Adipose tissue (tissue), 3 donors: ENCODE measurements at regions not wholly inside any gene's neighbourhood (a gene's known extent, or its start where the extent isn't known, plus 50 kb on each side); places are given as distances from the start of the nearest gene placed in this dataset.
"Not testable (repeated sequence)": the region's sequence is repeated elsewhere in the genome, so short reads cannot be mapped to it uniquely, and the experiment has no call there.

Experiments used
- H3K27ac ChIP-seq: one replicate; pipeline ENCODE4 v1.5.1; 2013; ENCODE audit warnings: low read depth, low read length
- WGBS, 3 donors: extraction: QIAGEN DNeasy Blood & Tissue Kit; methylation state at CpG; one replicate each; pipeline ENCODE4 v1.1.7; 2013; 5-methylcytosine and 5-hydroxymethylcytosine counted together
- donor health status: healthy with polysubstance abuse.
- donor health status: Bipolar disorder and iron deficiency.
- donor health status: healthy.

DNA sequence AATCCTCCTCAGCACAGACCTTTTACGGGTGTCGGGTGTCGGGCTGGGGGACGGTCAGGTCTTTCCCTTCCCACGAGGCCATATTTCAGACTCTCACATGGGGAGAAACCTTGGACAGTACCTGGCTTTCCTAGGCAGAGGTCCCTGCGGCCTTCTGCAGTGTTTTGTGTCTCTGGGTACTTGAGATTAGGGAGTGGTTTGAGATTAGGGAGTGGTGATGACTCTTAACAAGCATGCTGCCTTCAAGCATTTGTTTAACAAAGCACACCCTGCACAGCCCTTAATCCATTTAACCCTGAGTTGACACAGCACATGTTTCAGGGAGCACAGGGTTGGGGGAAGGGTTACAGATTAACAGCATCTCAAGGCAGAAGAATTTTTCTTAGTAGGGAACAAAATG lies 113.0 kb upstream of the ZNF92 start:
- H3K27ac ChIP-seq, result not testable (repeated sequence)
- WGBS, 3 donors, result 23 to 37% (median 33%) methylated on average over 1 to 6 of the region's 6 CpGs

DNA sequence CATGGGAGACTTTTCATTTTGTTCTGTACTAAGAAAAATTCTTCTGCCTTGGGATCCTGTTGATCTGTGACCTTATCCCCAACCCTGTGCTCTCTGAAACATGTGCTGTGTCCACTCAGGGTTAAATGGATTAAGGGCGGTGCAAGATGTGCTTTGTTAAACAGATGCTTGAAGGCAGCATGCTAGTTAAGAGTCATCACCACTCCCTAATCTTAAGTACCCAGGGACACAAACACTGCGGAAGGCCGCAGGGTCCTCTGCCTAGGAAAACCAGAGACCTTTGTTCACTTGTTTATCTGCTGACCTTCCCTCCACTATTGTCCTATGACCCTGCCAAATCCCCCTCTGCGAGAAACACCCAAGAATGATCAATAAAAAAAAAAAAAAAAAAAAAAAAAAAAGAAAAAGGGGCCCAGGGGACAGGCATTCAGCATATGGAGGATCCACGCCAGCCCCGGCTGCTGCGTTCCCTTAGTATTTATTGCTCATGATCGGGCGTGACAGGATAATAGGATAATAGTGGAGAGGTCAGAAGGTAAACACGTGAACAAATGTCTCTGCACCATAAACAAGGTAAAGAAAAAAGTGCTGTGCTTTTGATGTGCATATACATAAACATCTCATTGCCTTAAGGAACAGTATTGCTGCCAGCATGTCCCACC lies 113.7 kb upstream of the ZNF92 start:
- not testable (repeated sequence) for H3K27ac ChIP-seq
- WGBS, 3 donors, result 22 to 63% (median 29%) methylated on average over 5 to 8 of the region's 10 CpGs

DNA sequence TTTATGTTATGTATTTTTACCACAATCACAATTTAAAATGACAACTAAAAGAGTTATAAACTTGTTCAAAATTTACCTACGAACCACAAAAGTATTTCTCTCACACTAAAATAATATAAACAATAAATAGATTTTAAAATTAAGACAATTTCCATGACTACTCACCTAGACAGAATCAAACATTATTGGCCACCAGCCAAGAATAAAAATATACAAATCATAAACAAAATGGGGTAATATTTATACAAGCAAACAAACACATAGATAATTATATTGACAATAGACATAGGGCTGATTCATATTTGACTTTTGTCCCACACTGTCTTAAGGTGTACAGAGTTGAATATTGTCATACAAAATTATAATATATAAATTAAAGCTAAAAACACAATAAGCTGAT lies 119.6 kb upstream of the ZNF92 start:
- no peak overlapping the region for H3K27ac ChIP-seq
- 84 to 95% (median 86%) methylated on average over 1 of the region's 1 CpG for WGBS, 3 donors

DNA sequence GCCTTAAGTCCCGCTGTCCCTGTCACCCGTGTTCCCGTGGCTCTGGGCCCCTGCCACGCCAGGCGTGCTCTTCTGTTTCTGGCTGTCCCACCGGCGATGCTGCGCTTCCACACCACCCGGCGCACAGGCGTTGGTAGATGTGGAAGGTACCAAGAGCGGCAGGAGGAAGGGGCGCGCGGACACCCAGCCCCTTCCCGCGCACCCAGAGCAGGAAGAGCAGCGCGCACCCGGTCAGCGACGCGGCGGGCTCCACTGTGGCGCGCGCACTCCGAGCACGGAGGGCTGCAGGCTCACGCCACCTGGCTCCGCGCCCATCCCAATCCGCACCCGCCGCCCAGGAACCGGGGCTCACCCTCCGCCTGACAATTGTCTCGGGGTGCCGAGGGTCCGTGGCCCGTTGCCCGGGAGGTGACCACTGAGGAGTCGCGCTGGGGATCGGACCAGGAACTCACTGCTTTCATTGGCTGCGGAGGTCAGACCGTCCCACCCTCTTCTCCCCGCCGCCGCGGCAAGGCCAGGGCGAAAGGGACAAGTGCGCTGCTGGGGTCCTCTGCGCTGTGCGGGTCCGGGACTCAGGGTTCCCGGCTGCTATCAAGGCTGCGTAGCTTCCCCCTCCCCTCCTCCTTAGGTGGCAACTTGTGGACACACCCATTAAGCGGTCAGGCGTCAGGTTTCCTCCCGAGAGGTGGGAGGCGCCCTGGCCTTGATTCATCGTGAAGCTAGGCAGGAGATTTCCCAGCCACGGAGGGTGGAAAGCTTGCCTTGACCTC lies 121.6 kb upstream of the ZNF92 start:
- H3K27ac ChIP-seq, result no peak overlapping the region
- WGBS, 3 donors, result 1% methylated on average over 59 to 64 of the region's 64 CpGs

DNA sequence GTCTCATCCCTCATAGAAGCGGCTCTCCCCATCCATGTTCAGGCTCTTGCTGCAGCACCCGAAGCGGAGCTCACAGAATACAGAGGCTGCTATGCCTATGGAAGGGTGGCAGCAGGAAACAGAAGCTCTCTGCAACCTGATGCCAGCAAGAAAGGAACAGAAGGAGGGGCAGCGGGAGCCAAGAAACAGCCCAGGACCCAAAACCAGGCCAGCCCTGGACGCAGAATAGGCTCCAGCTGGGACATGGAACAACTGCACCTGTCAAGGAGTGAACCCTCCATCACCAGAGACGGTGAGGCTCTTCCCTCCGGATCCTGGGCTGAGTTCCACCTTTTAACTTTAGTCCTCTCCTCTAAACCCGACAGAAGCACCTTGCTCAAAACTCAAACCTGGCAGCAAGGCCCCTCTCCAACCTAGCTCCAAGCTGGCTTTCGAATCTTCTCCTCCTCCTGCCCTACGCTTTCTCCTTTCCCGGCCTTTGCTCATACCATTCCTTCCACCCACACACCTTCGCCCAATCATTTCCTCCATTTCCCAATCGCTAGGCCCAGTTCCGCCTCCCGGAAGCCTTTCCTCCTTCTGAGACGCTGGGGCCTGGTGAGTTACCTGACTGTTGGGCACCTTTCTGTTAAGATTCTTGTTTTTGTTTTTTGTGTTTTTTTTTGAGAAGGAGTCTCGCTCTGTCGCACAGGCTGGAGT lies 122.8 kb upstream of the ZNF92 start:
- H3K27ac ChIP-seq, result no peak overlapping the region
- 88 to 94% (median 92%) methylated on average over 18 of the region's 18 CpGs for WGBS, 3 donors

DNA sequence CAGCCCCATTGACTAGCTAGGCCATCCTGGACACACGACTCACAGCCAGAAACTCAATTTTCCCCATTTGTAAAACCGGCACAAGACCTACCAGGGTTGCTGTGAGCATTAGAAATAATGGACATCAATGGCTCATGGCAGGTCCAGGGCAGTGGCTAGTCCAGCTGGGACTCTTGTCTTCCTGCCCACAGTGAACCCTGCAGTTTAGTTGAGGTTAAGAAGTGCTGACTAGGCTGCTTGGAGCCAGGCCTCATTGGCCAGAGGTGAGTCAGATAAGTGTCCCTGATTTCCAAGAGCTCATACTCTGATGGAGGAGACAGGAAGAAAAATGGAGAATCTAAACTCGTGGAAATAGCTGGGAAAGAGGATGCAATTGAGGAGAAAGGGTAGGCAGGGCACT lies 123.4 kb upstream of the ZNF92 start:
- WGBS, 3 donors, result 70 to 80% (median 75%) methylated on average over 3 of the region's 3 CpGs
- H3K27ac ChIP-seq, result no peak overlapping the region

DNA sequence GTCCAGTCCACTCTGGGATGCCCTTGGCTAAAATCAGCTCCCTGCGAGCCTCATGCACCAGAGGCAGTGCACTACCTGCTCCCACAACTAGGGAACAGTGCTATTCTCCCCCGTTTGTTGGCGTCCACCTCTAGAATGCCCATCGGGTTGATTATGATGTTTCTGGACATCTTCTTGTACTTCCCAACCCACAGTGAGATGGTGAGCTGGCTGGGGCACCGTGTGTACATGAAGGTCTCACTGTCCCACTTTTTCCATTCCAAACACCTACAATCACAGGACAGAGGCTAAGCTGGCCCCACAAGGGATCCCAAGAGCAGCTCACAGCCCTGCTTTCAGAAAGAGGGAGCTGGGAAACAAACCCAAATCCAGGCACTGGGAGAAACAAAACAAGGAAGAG lies 126.2 kb upstream of the ZNF92 start:
- WGBS, 3 donors, result 90 to 92% (median 91%) methylated on average over 5 of the region's 5 CpGs
- no peak overlapping the region for H3K27ac ChIP-seq

DNA sequence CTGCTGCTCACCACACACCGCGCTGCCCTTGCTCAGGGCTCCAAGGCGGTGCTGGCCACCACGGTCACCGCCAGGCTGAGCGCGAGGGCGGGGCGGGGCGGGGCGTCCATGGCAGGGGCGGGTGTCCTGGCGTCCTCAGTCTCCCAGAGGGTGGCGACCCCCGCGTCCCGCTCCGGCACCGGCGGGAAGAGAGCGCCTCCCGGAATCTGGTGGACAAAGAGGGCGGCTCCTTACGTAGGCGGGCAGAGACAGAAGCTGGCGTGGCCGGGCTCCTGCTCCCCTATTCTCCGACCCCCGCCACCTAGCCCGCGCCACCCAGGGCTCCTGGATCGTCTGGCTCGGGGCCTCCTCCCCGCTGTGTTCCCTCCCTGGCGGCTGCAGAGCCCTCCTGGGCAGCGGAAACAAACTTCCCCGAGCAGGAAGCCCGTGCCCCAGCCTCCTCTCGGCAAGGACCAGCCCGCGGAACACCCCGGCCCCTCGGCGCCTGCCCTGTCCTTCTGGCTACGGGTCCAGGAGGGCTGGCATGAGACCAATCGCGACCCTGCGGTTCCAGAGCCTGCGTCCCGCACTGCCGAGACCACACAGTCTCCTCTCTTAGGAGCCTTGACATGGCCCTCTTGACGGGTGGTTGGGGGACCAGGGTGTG lies 133.8 kb upstream of the ZNF92 start:
- no peak overlapping the region for H3K27ac ChIP-seq
- 2% methylated on average over 32 to 52 of the region's 52 CpGs for WGBS, 3 donors

DNA sequence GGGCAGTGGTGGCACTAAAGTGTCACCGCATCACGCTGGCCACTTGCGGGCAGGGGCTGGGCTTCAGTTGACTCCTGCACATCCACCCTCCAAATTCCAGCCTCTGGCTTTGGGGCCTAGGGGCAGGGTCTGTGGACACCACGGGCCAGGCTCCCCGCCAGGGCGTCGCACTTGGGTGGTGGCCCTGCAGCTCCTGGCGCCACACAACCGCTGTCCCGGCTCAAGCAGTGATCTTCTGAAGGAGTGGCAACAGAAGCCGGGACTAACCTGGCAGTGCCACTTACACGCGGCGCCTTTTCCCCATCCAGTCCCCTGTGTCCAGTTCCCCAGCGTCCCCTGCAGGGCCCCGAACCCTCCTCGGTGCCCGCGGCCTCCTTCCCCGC lies 134.3 kb upstream of the ZNF92 start:
- 43 to 50% (median 48%) methylated on average over 20 of the region's 20 CpGs for WGBS, 3 donors

DNA sequence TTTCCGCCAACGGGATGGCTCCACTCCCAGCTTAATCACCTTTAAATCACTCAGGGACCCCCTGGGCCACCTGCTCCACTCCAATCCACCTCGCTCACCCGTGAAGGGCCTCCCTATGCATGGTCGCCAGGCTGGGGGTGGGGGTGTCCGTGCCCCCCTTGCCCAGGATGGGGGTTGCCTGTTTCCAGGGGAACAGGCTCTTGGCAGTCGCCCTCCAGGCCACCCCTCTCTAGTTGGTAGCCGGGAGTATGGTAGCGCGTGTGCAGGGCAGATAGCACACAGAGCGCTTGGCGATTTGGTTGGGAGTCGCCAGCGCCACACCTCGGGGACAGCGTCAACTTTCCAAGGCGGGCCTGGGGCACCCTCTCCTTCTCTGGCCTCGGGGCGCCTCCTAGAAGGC lies 134.9 kb upstream of the ZNF92 start:
- H3K27ac ChIP-seq, result no peak overlapping the region
- WGBS, 3 donors, result 94 to 97% (median 94%) methylated on average over 19 of the region's 19 CpGs

More for the DNA sequence above, 134.3 kb upstream of the ZNF92 start:
- no peak overlapping the region for H3K27ac ChIP-seq

DNA sequence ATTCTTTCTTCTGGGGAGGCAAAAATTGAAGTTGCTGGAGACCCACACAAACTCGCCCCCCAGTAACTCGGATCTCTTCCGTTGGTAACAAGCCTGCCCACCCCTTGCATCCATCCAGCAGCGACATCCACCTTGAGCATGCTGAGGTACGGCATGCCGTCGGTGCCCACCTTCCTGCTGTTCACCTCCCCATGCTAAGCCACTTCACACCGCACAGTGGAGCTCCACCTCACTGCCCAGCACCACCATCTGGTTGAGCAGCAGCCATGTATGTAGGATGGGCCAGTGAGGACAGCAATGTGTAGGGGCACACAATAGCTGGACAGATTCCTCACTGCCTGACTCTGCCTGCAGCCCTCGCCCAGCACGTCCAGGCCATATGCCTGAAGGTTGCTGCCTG lies 138.1 kb upstream of the ZNF92 start:
- 75 to 90% (median 86%) methylated on average over 10 of the region's 10 CpGs for WGBS, 3 donors

DNA sequence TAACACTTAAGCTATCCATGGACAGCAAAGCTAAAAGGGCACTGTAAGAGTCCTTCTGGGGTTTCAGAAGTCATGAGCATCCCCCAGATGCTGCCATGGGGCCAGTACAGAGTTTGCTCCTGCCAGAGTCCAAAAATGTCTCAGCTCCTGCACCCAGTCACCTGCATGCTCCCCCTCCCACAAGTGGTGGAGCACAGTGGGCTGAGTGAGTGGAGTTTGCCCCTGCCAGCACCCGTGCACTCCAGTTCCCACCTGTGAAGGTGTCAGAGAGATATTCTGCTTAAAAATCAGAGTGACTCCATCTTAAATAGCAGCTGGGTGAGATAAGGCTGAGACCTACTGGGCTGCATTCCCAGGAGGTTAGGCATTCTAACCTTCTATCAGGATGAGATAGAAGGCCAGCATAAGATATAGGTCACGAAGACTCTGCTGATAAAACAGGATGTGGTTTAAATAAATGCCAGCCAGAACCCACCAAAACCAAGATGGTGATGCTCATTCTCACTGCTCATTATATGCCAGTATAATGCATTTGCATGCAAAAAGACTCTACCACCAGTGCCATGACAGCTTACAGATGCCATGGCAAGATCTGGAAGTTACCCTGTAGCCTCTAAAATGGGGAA lies 140.1 kb upstream of the ZNF92 start:
- 29 to 56% (median 34%) methylated on average over 2 of the region's 2 CpGs for WGBS, 3 donors
- H3K27ac ChIP-seq, result no peak overlapping the region

More for the DNA sequence above, 138.1 kb upstream of the ZNF92 start:
- H3K27ac ChIP-seq, result no peak overlapping the region

DNA sequence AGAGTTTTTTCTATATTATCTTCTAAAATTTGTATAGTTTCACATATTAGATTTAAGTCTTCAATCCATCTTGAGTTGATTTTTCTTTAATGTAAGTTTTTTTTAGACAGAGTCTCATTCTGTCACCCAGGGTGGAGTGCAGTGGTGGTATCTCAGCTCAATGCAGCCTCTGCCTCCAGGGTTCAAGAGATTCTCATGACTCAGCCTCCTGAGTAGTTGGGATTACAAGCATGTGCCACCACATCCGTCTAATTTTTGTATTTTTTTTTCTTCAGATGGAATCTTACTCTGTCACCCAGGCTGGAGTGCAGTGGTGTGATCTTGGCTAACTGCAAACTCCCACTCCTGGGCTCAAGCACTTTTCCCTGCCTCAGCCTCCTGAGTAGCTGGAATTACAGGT lies 143.4 kb upstream of the ZNF92 start:
- H3K27ac ChIP-seq, result no peak overlapping the region
- 76 to 85% (median 85%) methylated on average over 1 of the region's 1 CpG for WGBS, 3 donors

DNA sequence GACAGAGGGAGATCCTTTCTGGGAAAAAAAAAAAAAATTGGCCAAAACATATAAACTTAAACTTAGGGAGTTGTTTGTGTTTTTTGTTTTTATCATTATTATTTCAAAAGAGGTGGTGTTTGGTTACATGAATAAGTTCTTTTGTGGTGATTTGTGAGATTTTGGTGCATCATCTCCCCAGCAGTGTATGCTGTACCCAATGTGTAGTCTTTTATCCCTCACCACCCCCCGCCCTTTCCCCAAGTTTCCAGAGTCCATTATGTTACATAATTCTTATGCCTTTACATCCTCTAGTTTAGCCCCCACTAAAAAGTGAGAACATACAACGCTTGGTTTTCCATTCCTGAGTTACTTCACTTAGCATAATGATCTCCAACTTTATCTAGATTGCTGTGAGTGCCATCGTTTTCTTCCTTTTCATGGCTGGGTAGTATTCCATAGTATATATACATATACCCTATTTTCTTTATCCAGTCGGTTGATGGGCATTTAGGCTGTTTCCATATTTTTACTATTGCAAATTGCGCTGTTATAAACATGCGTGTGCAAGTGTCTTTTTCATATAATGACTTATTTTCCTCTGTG lies 148.1 kb upstream of the ZNF92 start:
- no peak overlapping the region for H3K27ac ChIP-seq
- 92 to 96% (median 94%) methylated on average over 6 of the region's 6 CpGs for WGBS, 3 donors

DNA sequence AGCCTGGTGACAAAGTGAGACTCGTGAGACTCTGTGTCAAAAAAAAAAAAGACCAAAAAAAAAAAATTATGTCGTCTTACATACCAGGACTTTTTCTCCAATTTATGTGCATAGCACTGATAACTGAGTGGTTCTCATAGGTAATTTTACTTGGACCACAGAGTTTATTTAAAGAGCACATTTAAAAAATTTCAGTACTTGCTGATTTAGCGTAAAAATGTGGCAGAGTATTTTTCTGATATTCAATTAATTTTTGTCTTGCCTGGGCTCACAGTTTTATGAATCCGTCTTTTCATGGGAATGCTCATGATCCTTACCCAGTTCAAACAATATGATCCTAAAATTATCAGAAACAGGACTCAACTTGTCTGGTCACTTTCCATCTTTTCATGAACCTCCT lies 151.0 kb upstream of the ZNF92 start:
- 79 to 93% (median 84%) methylated on average over 4 of the region's 4 CpGs for WGBS, 3 donors
- H3K27ac ChIP-seq, result no peak overlapping the region

DNA sequence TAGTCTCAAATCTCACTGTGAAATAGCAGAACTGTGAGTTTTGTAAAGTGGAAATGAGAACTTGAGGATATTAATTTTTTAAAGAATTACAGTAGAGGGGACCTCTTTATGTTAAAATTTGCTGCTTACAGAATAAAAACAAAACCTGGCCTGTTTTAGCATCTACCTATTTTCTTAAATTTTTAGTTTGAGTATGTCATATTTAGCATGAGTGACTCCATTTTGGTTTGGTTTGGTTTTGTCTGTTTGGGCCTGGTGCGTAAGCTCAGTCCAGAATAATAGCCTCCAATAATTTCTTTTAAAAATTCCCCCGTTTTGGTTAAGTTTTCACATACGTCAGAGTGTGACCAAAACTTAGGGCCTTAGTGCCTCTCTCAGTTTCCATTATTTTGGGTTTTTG lies 152.0 kb upstream of the ZNF92 start:
- 81 to 94% (median 88%) methylated on average over 3 of the region's 3 CpGs for WGBS, 3 donors
- H3K27ac ChIP-seq, result no peak overlapping the region

DNA sequence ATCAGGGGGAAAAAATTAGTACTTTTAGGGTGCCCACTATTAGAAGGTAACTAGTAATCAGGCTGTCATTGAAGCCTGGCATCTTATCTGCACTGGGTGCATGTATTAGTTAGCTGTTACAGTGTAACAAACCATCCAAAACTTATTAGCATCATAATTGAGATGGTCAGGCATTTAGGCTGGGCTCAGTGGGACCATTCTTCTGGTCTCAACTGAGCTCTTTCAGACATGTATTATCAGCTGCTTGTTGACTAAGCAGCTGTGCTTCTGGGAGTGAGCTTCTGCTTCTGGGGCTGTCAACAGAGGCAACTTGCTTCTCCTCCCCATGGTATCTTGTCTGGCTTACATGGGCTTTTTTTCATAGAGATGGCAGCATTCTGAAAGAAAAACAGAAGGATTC lies 154.0 kb upstream of the ZNF92 start:
- H3K27ac ChIP-seq, result no peak overlapping the region

DNA sequence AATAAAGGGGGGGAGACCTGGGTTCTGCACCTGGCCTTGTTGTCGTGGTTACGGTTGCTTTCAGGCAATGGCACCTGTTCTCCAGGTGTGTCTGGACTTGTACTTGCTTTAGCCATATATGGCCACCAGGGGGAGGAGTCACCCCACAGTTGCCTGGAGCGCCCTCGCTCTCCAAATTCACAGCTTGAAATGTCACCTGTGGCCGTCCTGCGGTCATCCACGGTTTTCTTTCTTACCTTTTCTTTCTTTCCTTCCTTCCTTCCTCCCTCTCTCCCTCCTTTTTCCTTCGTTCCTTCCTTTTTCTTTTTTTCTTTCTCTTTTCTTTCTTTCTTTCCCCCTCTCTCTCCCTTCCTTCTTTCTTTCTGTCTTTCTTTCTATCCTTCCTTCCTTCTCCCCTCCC lies 157.2 kb upstream of the ZNF92 start:
- no peak overlapping the region for H3K27ac ChIP-seq
- WGBS, 3 donors, result 9 to 18% (median 12%) methylated on average over 8 of the region's 8 CpGs
